ENCODE measurements at regions not wholly inside any gene's neighbourhood (a gene's known extent, or its start where the extent isn't known, plus 50 kb on each side); places are given as distances from the start of the nearest gene placed in this dataset.

DNA sequence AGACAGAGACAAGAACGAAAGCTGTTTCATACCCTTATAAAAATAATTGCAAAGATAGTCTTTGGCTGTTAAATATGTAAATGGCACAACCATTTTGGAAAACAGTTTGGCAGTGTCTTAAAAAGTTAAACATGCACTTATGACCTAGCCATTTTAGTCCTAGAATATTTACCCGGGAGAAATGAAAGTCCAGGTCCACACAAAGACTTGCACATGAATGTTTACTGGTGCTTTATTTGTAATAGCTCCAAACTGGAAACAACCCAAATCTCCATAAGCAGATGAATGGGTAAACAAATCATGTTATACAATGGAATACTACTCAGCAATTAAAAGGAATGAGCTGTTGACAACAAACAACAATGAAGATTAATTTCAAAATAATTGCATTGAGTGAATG lies 380.4 kb downstream of the ETNK1 start:
- no peak for TF ChIP-seq CTCF (IDR thresholded peaks at IDR 0.05; ENCODE audit: low read depth, low read length, missing input control)
- TF ChIP-seq, protein P1, sequence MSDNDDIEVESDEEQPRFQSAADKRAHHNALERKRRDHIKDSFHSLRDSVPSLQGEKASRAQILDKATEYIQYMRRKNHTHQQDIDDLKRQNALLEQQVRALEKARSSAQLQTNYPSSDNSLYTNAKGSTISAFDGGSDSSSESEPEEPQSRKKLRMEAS (IDR thresholded peaks at IDR 0.05) = no peak
- TF ChIP-seq GABPA (IDR thresholded peaks at IDR 0.05 in 1 of 2, conservative IDR thresholded peaks at IDR 0.05 in 1 of 2) = no peak
- TF ChIP-seq YY1 (IDR thresholded peaks at IDR 0.05) = peak; percentile 76
- TF ChIP-seq ZBTB33 (IDR thresholded peaks at IDR 0.05) = no peak
- peak; percentile 34 for TF ChIP-seq REST (IDR thresholded peaks at IDR 0.05)
- TF ChIP-seq, protein P2, sequence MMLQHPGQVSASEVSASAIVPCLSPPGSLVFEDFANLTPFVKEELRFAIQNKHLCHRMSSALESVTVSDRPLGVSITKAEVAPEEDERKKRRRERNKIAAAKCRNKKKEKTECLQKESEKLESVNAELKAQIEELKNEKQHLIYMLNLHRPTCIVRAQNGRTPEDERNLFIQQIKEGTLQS (IDR thresholded peaks at IDR 0.05) = no peak
- TF ChIP-seq NR2F2 (IDR thresholded peaks at IDR 0.05) = no peak
- peak; percentile 54 for TF ChIP-seq FOXA1 (IDR thresholded peaks at IDR 0.05)
- TF ChIP-seq TAF1 (conservative IDR thresholded peaks at IDR 0.05) = no peak
- no peak for TF ChIP-seq HNF4G (IDR thresholded peaks at IDR 0.05)
- no peak for TF ChIP-seq RAD21 (IDR thresholded peaks at IDR 0.05)
- peak; percentile 53 for TF ChIP-seq SP1 (IDR thresholded peaks at IDR 0.05)
- peak in 1 of 2 donors; percentile 42 for TF ChIP-seq JUND (IDR thresholded peaks at IDR 0.05)

All from liver (tissue), 3 donors.